OCI-LY3 (cell line): ENCODE measurements at regions not wholly inside any gene's neighbourhood (a gene's known extent, or its start where the extent isn't known, plus 50 kb on each side); places are given as distances from the start of the nearest gene placed in this dataset.

ENCODE experiments used
- EZH2phosphoT487 ChIP-seq: fragments of 200-600 bp; shearing (Covaris generic); IDR thresholded peaks from 2 replicates; pipeline ENCODE4 v1.6.1; 2018; ENCODE audit warnings: antibody characterized with exemption, mixed run types, low read depth
- TF ChIP-seq, protein P1 (sequence below): fragments of 200-600, 300-600 bp; sonication (generic); IDR thresholded peaks from 2 replicates; pipeline ENCODE4 v1.5.1; 2014; ENCODE audit warnings: antibody characterized with exemption, low read length, low read depth

DNA sequence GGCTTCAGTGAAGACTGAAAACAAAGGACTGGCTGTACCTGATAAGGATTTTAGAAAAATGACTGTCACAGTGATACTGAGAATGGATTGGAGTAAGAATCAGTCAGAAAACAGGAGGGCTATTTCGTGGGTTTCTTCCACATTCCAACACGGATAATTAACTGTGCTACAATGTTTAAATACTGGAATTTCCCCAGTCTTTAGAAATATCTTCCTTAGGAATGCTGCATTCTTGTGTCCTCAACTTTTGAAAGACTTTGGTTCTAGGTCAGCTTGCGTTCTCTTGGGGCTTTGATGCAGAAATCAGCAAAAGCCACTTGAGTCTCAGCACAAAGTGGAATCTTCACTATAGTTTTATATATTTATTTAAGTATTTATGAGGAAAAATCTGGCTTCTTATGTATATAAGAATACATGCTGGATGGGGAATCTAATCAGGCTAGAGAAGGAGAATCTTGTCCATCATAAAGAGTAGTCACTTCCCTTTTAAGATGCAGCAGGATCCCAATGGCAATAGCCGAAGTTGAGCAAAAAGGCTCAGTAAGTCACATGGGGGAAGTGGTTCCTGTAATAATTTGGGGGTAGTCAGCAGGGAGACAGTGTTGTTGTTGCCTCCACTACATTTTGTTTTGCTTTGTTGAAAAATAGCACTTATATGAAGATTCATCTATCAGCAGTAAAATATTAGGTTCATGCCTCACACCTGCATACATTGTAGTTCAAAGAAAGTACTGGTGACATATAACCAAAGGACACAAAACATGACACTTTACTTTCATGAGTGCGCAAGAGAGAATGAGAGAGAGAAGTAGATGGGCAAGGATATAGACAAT is 86.0 kb downstream of the CH25H start:
- TF ChIP-seq, protein P1, sequence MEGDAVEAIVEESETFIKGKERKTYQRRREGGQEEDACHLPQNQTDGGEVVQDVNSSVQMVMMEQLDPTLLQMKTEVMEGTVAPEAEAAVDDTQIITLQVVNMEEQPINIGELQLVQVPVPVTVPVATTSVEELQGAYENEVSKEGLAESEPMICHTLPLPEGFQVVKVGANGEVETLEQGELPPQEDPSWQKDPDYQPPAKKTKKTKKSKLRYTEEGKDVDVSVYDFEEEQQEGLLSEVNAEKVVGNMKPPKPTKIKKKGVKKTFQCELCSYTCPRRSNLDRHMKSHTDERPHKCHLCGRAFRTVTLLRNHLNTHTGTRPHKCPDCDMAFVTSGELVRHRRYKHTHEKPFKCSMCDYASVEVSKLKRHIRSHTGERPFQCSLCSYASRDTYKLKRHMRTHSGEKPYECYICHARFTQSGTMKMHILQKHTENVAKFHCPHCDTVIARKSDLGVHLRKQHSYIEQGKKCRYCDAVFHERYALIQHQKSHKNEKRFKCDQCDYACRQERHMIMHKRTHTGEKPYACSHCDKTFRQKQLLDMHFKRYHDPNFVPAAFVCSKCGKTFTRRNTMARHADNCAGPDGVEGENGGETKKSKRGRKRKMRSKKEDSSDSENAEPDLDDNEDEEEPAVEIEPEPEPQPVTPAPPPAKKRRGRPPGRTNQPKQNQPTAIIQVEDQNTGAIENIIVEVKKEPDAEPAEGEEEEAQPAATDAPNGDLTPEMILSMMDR, result no peak
- no peak for TF ChIP-seq EZH2phosphoT487
